Endothelial cell of umbilical vein (primary cell): ENCODE measurements at regions not wholly inside any gene's neighbourhood (a gene's known extent, or its start where the extent isn't known, plus 50 kb on each side); places are given as distances from the start of the nearest gene placed in this dataset.

Source experiments
- CTCF ChIP-seq, 2 donors: IDR thresholded peaks; 1 replicate in 1 of 2; 2 replicates in 1 of 2; pipeline ENCODE4 v1.5.1; 2011; ENCODE audit warnings: low read length in 2 of 2, mild to moderate bottlenecking in 2 of 2, moderate library complexity in 2 of 2, control low read depth in 1 of 2, inconsistent platforms in 1 of 2, low read depth in 1 of 2; ENCODE audit not compliant: insufficient read depth in 1 of 2; ENCODE audit errors: extremely low read depth in 1 of 2
- JUN ChIP-seq: IDR thresholded peaks from 2 replicates; pipeline ENCODE4 v1.6.1; 2011; ENCODE audit warnings: borderline replicate concordance, low read depth; ENCODE audit not compliant: insufficient read length, insufficient read depth
- MYC ChIP-seq: IDR thresholded peaks from one replicate; pipeline ENCODE4 v1.6.1; 2011; ENCODE audit warnings: mild to moderate bottlenecking, low read depth, low read length
- POLR2A ChIP-seq: IDR thresholded peaks from 2 replicates; pipeline ENCODE4 v1.6.1; 2012; ENCODE audit warnings: low read depth, mild to moderate bottlenecking, control low read depth, low read length
- POLR2AphosphoS5 ChIP-seq: IDR thresholded peaks from 2 replicates; pipeline ENCODE4 v1.6.1; 2012; ENCODE audit warnings: low read depth, mild to moderate bottlenecking, control low read depth, low read length, moderate library complexity; ENCODE audit not compliant: insufficient read depth
- TF ChIP-seq, protein P1 (sequence below): IDR thresholded peaks from 2 replicates; pipeline ENCODE4 v1.6.1; 2011; ENCODE audit not compliant: insufficient read depth, insufficient read length

GRCh38 chr1:217067642-217068041 is 344.4 kb upstream of the ESRRG start:
- TF ChIP-seq POLR2A (no peak), CTCF (IDR thresholded peaks at IDR 0.05; ENCODE audit: extremely low read depth in 1 of 2, insufficient read depth in 1 of 2, low read depth in 1 of 2, low read length in 2 of 2) (no peak), POLR2AphosphoS5 (no peak), JUN (no peak), MYC (no peak)
- TF ChIP-seq, protein P1, sequence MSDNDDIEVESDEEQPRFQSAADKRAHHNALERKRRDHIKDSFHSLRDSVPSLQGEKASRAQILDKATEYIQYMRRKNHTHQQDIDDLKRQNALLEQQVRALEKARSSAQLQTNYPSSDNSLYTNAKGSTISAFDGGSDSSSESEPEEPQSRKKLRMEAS, result no peak
